Endothelial cell of umbilical vein (primary cell): ENCODE measurements at regions not wholly inside any gene's neighbourhood (a gene's known extent, or its start where the extent isn't known, plus 50 kb on each side); places are given as distances from the start of the nearest gene placed in this dataset.

Source experiments
- BruUV-seq: library from RNA; stranded (reverse); fragments of 400-500 nt; replicated peaks from 2 replicates; lab custom pipeline; 2021; lab: Mats Ljungman, UMichigan
- CTCF ChIA-PET: fragments of 300-600, 350-600 bp; sonication (Branson Sonifier 250); formaldehyde crosslinking; loops from one replicate; lab custom pipeline; 2021; ENCODE audit warnings: antibody characterized with exemption, inconsistent platforms; lab: Charles Lee
- POLR2A ChIA-PET: fragments of 300-600, 350-600 bp; sonication (Branson Sonifier 250); formaldehyde crosslinking; loops from one replicate; lab custom pipeline; 2021; ENCODE audit warnings: antibody characterized with exemption, inconsistent platforms; lab: Charles Lee
- DNase-seq: peaks from one replicate; pipeline ENCODE4 v3.0.0-alpha.2; 2011; ENCODE audit warnings: low read depth, low spot score
- FAIRE-seq: peaks from 2 replicates; lab custom pipeline; 2011; peaks lifted over from hg19 to GRCh38; lab: Jason Lieb, UNC
- H2AFZ ChIP-seq: 2 replicates; pipeline ENCODE4 v1.6.0; 2012; ENCODE audit warnings: low read depth, low read length, control low read depth, inconsistent platforms
- H3K27ac ChIP-seq: 2 replicates; pipeline ENCODE4 v1.5.1; 2011; ENCODE audit warnings: low read depth, mild to moderate bottlenecking, control low read depth, low read length, moderate library complexity; ENCODE audit not compliant: insufficient read depth
- H3K27me3 ChIP-seq, 2 experiments: 2 replicates each; pipeline versions ENCODE4 v1.6.0 to v1.6.1; 2011; ENCODE audit warnings: low read length in 2 of 2, mixed read lengths in 1 of 2; ENCODE audit not compliant: control insufficient read depth in 2 of 2, insufficient read depth in 2 of 2
- H3K36me3 ChIP-seq, 2 experiments: 2 replicates in 1 of 2; 3 replicates in 1 of 2; pipeline ENCODE4 v1.5.1; 2011; ENCODE audit warnings: low read length in 2 of 2, mild to moderate bottlenecking in 1 of 2, moderate library complexity in 1 of 2; ENCODE audit not compliant: control insufficient read depth in 2 of 2, insufficient read depth in 2 of 2; ENCODE audit errors: extremely low read depth in 1 of 2
- H3K4me1 ChIP-seq: 3 replicates; pipeline ENCODE4 v1.5.1; 2011; ENCODE audit warnings: mild to moderate bottlenecking, low read length; ENCODE audit not compliant: control insufficient read depth, insufficient read depth; ENCODE audit errors: extremely low read depth
- H3K4me2 ChIP-seq: 2 replicates; pipeline ENCODE4 v1.6.1; 2011; ENCODE audit warnings: low read length, control low read depth, mixed read lengths; ENCODE audit not compliant: insufficient read depth
- H3K4me3 ChIP-seq, 3 experiments: fragments of 200-600 bp in 1 of 3; sonication (generic), shearing (Covaris generic) in 1 of 3; replicated peaks in 1 of 3; 2 replicates each; pipeline ENCODE4 v1.5.1; 2011 to 2016; ENCODE audit warnings: control low read depth in 3 of 3, low read length in 3 of 3, mild to moderate bottlenecking in 2 of 3, inconsistent platforms in 1 of 3, low read depth in 1 of 3, moderate library complexity in 1 of 3; ENCODE audit not compliant: insufficient read depth in 1 of 3
- H3K79me2 ChIP-seq: 2 replicates; pipeline ENCODE4 v1.6.0; 2012; ENCODE audit warnings: low read length, inconsistent platforms; ENCODE audit not compliant: control insufficient read depth, insufficient read depth
- H3K9ac ChIP-seq: replicated peaks from 2 replicates; pipeline ENCODE3; 2011; ENCODE audit warnings: low read length, control low read depth; ENCODE audit not compliant: insufficient read depth; ENCODE audit errors: extremely low read depth
- H3K9me1 ChIP-seq: replicated peaks from 3 replicates; pipeline ENCODE4 v1.6.0; 2011; ENCODE audit warnings: mild to moderate bottlenecking, low read length; ENCODE audit not compliant: control insufficient read depth, insufficient read depth; ENCODE audit errors: extremely low read depth
- H3K9me3 ChIP-seq: replicated peaks from 2 replicates; pipeline ENCODE4 v1.5.1; 2012; ENCODE audit warnings: low read length, inconsistent platforms; ENCODE audit not compliant: control insufficient read depth, insufficient read depth
- H4K20me1 ChIP-seq: replicated peaks from 2 replicates; pipeline ENCODE3; 2011; ENCODE audit warnings: mild to moderate bottlenecking, low read length; ENCODE audit not compliant: control insufficient read depth, insufficient read depth; ENCODE audit errors: extremely low read depth
- EZH2 ChIP-seq: IDR thresholded peaks from 2 replicates; pipeline ENCODE4 v1.6.1; 2012; ENCODE audit warnings: borderline replicate concordance, low read depth, mild to moderate bottlenecking, moderate library complexity, low read length, inconsistent platforms; ENCODE audit not compliant: severe bottlenecking
- FOS ChIP-seq: IDR thresholded peaks from 2 replicates; pipeline ENCODE4 v1.6.1; 2011; ENCODE audit warnings: mild to moderate bottlenecking, low read length, moderate library complexity, borderline replicate concordance; ENCODE audit not compliant: insufficient read depth
- GATA2 ChIP-seq: IDR thresholded peaks from 2 replicates; pipeline ENCODE4 v1.7.0; 2011; ENCODE audit warnings: low read depth, mild to moderate bottlenecking, moderate library complexity, mixed read lengths, low read length; ENCODE audit not compliant: insufficient read length, insufficient read depth
- JUN ChIP-seq: IDR thresholded peaks from 2 replicates; pipeline ENCODE4 v1.6.1; 2011; ENCODE audit warnings: borderline replicate concordance, low read depth; ENCODE audit not compliant: insufficient read length, insufficient read depth
- MYC ChIP-seq: IDR thresholded peaks from one replicate; pipeline ENCODE4 v1.6.1; 2011; ENCODE audit warnings: mild to moderate bottlenecking, low read depth, low read length
- POLR2A ChIP-seq: IDR thresholded peaks from 2 replicates; pipeline ENCODE4 v1.6.1; 2012; ENCODE audit warnings: low read depth, mild to moderate bottlenecking, control low read depth, low read length
- POLR2AphosphoS5 ChIP-seq: IDR thresholded peaks from 2 replicates; pipeline ENCODE4 v1.6.1; 2012; ENCODE audit warnings: low read depth, mild to moderate bottlenecking, control low read depth, low read length, moderate library complexity; ENCODE audit not compliant: insufficient read depth
- dilution Hi-C: fragments of 300-500 bp; cut with MboI; formaldehyde crosslinking; loops from one replicate; pipeline ENCODE4 v1.15.0; 2019; ENCODE audit warnings: low sequenced_read_pairs; ENCODE audit not compliant: extremely low pct_ligation_motif_present
- intact Hi-C: fragments of 100-400 bp; cut with micrococcal nuclease; formaldehyde crosslinking; loops from one replicate; pipeline ENCODE4 v1.10.0; 2022
- TF ChIP-seq, protein P1 (sequence below): IDR thresholded peaks from 2 replicates; pipeline ENCODE4 v1.6.1; 2011; ENCODE audit not compliant: insufficient read depth, insufficient read length
- TF ChIP-seq, protein P2 (sequence below), 2 donors: IDR thresholded peaks; 1 replicate in 1 of 2; 2 replicates in 1 of 2; pipeline ENCODE4 v1.5.1; 2011; ENCODE audit warnings: low read length in 2 of 2, mild to moderate bottlenecking in 2 of 2, moderate library complexity in 2 of 2, control low read depth in 1 of 2, inconsistent platforms in 1 of 2, low read depth in 1 of 2; ENCODE audit not compliant: insufficient read depth in 1 of 2; ENCODE audit errors: extremely low read depth in 1 of 2

DNA sequence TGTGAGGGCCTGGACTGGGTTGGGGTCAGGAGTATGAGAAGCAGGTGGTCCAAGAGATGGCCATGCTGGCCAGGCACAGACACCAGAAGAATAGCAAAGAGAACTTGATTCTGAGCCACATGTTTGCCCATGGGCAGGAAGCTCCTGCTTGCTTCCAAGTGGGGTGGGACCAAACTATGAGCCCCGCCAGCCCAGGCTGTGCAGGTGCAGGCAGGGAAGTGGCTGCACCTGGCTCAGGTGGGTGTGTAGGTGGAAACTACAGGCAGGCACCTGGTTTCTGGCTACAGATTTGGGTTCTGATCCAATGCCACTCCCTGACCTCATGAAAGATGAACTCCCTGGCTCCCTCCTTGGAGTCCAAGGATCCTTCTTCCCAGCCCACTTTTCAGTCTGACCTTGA, 207.9 kb upstream of the KLF3 start:
- no peaks in the 10 kb centered on the region for H3K36me3 ChIP-seq
- ChIA-PET CTCF (interaction anchor here (0.6 kb wide), 1 partner anchor 110 kb away, joined by 3 read pairs; no protein-coding TSS in a partner anchor), POLR2A (no interaction called here)
- no peak overlapping the region for H3K4me2 ChIP-seq
- H3K79me2 ChIP-seq, result no peaks in the 10 kb centered on the region
- intact Hi-C loops, result no loop called here
- no peaks in the 10 kb centered on the region for H3K9me1 ChIP-seq
- H3K9me3 ChIP-seq, result no peaks in the 10 kb centered on the region
- H2AFZ ChIP-seq, result no peak overlapping the region
- no peaks in the 10 kb centered on the region for H4K20me1 ChIP-seq
- DNase-seq (no peak), FAIRE-seq (no peak)
- BruUV-seq, result no TSS peak
- H3K27ac ChIP-seq, result no peak overlapping the region
- dilution Hi-C loops, result no loop called here
- TF ChIP-seq, protein P1, sequence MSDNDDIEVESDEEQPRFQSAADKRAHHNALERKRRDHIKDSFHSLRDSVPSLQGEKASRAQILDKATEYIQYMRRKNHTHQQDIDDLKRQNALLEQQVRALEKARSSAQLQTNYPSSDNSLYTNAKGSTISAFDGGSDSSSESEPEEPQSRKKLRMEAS, result no peak
- no peak for TF ChIP-seq POLR2A
- TF ChIP-seq MYC, result no peak
- no peak for TF ChIP-seq POLR2AphosphoS5
- TF ChIP-seq FOS, result no peak
- TF ChIP-seq, protein P2, sequence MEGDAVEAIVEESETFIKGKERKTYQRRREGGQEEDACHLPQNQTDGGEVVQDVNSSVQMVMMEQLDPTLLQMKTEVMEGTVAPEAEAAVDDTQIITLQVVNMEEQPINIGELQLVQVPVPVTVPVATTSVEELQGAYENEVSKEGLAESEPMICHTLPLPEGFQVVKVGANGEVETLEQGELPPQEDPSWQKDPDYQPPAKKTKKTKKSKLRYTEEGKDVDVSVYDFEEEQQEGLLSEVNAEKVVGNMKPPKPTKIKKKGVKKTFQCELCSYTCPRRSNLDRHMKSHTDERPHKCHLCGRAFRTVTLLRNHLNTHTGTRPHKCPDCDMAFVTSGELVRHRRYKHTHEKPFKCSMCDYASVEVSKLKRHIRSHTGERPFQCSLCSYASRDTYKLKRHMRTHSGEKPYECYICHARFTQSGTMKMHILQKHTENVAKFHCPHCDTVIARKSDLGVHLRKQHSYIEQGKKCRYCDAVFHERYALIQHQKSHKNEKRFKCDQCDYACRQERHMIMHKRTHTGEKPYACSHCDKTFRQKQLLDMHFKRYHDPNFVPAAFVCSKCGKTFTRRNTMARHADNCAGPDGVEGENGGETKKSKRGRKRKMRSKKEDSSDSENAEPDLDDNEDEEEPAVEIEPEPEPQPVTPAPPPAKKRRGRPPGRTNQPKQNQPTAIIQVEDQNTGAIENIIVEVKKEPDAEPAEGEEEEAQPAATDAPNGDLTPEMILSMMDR (IDR thresholded peaks at IDR 0.05; ENCODE audit: extremely low read depth in 1 of 2, insufficient read depth in 1 of 2, low read depth in 1 of 2, low read length in 2 of 2), result no peak
- no peak for TF ChIP-seq EZH2
- no peak for TF ChIP-seq GATA2
- TF ChIP-seq JUN, result no peak
- H3K4me3 ChIP-seq, result no peak overlapping the region
- no peaks in the 10 kb centered on the region for H3K4me1 ChIP-seq
- H3K27me3 ChIP-seq, result peaks cover 4 to 23% of the 10 kb centered on the region in 2 experiments
- no peak overlapping the region for H3K9ac ChIP-seq
